Cardiac fibroblast (primary cell): ENCODE measurements at regions not wholly inside any gene's neighbourhood (a gene's known extent, or its start where the extent isn't known, plus 50 kb on each side); places are given as distances from the start of the nearest gene placed in this dataset.

Source experiments
- DNase-seq, 2 donors: peaks; one replicate each; pipeline versions ENCODE4 v3.0.0 to v3.0.0-alpha.2; 2010; ENCODE audit warnings: low read depth in 2 of 2
- H3K4me3 ChIP-seq, 2 donors: replicated peaks in 1 of 2; 1 replicate in 1 of 2; 2 replicates in 1 of 2; pipeline ENCODE4 v1.5.1; 2011; ENCODE audit warnings: low read depth in 2 of 2, low read length in 2 of 2, mild to moderate bottlenecking in 2 of 2, moderate library complexity in 1 of 2
- CTCF ChIP-seq: IDR thresholded peaks from one replicate; pipeline ENCODE4 v1.5.1; 2011; ENCODE audit warnings: low read depth, mild to moderate bottlenecking, low read length, inconsistent platforms

- H3K4me3 ChIP-seq: no peak overlapping the region
- DNase-seq: no peak
- TF ChIP-seq CTCF: no peak
Observed at GRCh38 chr7:15087771-15088170, 185.2 kb upstream of the DGKB start.

- H3K4me3 ChIP-seq: no peak overlapping the region
- no peak for DNase-seq
- no peak for TF ChIP-seq CTCF
Observed at GRCh38 chr7:15086862-15087261, 184.3 kb upstream of the DGKB start.

- peak in 1 of 2 donors; percentile 29 for DNase-seq
Observed at GRCh38 chr7:15086131-15086611, 183.6 kb upstream of the DGKB start.

GRCh38 chr7:15085366-15085765 lies 182.8 kb upstream of the DGKB start:
- no peak for DNase-seq
- H3K4me3 ChIP-seq: no peak overlapping the region
- TF ChIP-seq CTCF: no peak

More at GRCh38 chr7:15086131-15086611, 183.6 kb upstream of the DGKB start:
- H3K4me3 ChIP-seq: no peak overlapping the region
- TF ChIP-seq CTCF: no peak

GRCh38 chr7:15084368-15084767 lies 181.8 kb upstream of the DGKB start:
- no peak for DNase-seq
- TF ChIP-seq CTCF: no peak
- H3K4me3 ChIP-seq: no peak overlapping the region

- no peak for DNase-seq
- no peak overlapping the region for H3K4me3 ChIP-seq
- no peak for TF ChIP-seq CTCF
Observed at GRCh38 chr7:15081891-15082290, 179.3 kb upstream of the DGKB start.

- DNase-seq: no peak
- no peak overlapping the region for H3K4me3 ChIP-seq
- TF ChIP-seq CTCF: no peak
Observed at GRCh38 chr7:15073301-15073700, 170.8 kb upstream of the DGKB start.
